ENCODE measurements at regions not wholly inside any gene's neighbourhood (a gene's known extent, or its start where the extent isn't known, plus 50 kb on each side); places are given as distances from the start of the nearest gene placed in this dataset.

DNA sequence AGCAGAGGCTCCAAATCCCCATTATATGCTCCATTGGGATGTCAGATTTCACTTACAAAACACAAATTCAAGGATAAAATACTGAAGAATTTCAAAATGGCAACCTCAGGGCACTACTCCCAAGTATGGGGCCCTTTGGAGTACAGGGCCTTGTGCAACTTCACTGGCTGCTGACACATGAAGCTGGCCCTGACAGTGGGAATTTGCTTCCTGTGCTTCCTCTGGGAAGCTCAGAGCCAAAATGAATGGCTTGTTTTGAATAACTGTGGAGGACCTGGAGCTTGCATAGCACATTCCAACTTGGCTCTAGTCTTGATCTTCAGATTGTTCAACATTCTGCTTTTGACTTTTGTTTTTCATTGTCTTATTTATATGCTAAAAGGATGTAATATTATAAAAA is 52.3 kb upstream of the HNF1B start:
- CTCF ChIA-PET: interaction anchor here (1.1 to 1.7 kb wide), 3 partner anchors 19 to 95 kb away, joined by 3 to 6 read pairs (median 5); no protein-coding TSS in a partner anchor
- TF ChIP-seq, protein P1, sequence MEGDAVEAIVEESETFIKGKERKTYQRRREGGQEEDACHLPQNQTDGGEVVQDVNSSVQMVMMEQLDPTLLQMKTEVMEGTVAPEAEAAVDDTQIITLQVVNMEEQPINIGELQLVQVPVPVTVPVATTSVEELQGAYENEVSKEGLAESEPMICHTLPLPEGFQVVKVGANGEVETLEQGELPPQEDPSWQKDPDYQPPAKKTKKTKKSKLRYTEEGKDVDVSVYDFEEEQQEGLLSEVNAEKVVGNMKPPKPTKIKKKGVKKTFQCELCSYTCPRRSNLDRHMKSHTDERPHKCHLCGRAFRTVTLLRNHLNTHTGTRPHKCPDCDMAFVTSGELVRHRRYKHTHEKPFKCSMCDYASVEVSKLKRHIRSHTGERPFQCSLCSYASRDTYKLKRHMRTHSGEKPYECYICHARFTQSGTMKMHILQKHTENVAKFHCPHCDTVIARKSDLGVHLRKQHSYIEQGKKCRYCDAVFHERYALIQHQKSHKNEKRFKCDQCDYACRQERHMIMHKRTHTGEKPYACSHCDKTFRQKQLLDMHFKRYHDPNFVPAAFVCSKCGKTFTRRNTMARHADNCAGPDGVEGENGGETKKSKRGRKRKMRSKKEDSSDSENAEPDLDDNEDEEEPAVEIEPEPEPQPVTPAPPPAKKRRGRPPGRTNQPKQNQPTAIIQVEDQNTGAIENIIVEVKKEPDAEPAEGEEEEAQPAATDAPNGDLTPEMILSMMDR (IDR thresholded peaks at IDR 0.05; ENCODE audit: control extremely low read depth, extremely low read depth, low read depth, missing control alignments): no peak
- POLR2A ChIA-PET: no interaction called here
- DNase-seq (ENCODE audit: extremely low spot score): no peak

DNA sequence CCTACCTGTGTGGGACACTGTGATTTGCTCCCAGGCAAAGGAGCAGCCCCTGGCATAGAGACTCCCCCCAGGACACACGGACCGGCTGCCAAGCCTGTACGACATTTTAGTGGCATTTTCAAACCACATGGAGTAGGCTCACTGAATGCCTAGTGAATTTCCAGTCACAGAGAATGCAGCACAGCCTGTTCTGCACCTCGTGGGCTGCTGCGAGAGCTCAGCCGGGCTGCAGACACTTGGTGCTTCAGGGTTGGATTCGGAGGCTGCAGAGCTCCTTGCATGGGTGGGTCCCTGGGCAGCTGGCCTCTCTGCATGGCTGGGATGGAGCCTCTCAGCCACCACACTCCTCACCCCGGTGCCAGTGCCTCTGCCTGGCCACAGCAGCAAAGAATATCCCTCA is 51.2 kb upstream of the HNF1B start:
- TF ChIP-seq, protein P1 (IDR thresholded peaks at IDR 0.05; ENCODE audit: control extremely low read depth, extremely low read depth, low read depth, missing control alignments): no peak
- ChIA-PET POLR2A (no interaction called here), CTCF (interaction anchor here (1.7 kb wide), 2 partner anchors 21 to 94 kb away, joined by 3 to 5 read pairs; no protein-coding TSS in a partner anchor)
- DNase-seq (ENCODE audit: extremely low spot score): no peak

All from GM10248 (cell line).